Upper lobe of left lung (tissue), 6 donors: ENCODE measurements at regions not wholly inside any gene's neighbourhood (a gene's known extent, or its start where the extent isn't known, plus 50 kb on each side); places are given as distances from the start of the nearest gene placed in this dataset.

Source experiments
- ATAC-seq, 2 donors: fragments of 200-7000 bp; cut with Tn5 transposase; one replicate each; pipeline ENCODE4 v1.9.1; 2022; ENCODE audit warnings: mild to moderate bottlenecking in 2 of 2, moderate library complexity in 2 of 2; ENCODE audit not compliant: low FRiP score in 2 of 2
- DNase-seq, 2 donors: peaks; one replicate each; pipeline ENCODE4 v3.0.0-alpha.2; 2019 to 2020
- H3K27ac ChIP-seq, 4 donors: fragments of 200-600 bp; sonication (generic); one replicate each; pipeline ENCODE4 v1.5.1; 2016 to 2019
- H3K27me3 ChIP-seq, 4 donors: fragments of 200-600 bp; sonication (generic); one replicate each; pipeline ENCODE4 v1.5.1; 2017 to 2019
- H3K36me3 ChIP-seq, 4 donors: fragments of 200-600 bp; sonication (generic); one replicate each; pipeline ENCODE4 v1.5.1; 2016 to 2019
- H3K4me1 ChIP-seq, 4 donors: fragments of 200-600 bp; sonication (generic); one replicate each; pipeline ENCODE4 v1.5.1; 2018 to 2019
- H3K4me3 ChIP-seq, 4 donors: fragments of 200-600 bp; sonication (generic); one replicate each; pipeline ENCODE4 v1.5.1; 2017 to 2019; ENCODE audit warnings: mild to moderate bottlenecking in 2 of 4, moderate library complexity in 1 of 4
- H3K9me3 ChIP-seq, 4 donors: fragments of 200-600 bp; sonication (generic); one replicate each; pipeline ENCODE4 v1.5.1; 2018 to 2019
- EP300 ChIP-seq, 4 donors: sonication (generic); formaldehyde crosslinking; IDR thresholded peaks; one replicate each; pipeline ENCODE4 v1.5.1; 2017; ENCODE audit warnings: antibody characterized with exemption in 4 of 4, control low read depth in 2 of 4
- POLR2A ChIP-seq, 4 donors: fragments of 450-650 bp; IDR thresholded peaks; one replicate each; pipeline ENCODE4 v1.5.1; 2016 to 2017; ENCODE audit warnings: antibody characterized with exemption in 4 of 4, mild to moderate bottlenecking in 2 of 4
- POLR2AphosphoS5 ChIP-seq, 2 donors: sonication (generic); formaldehyde crosslinking; IDR thresholded peaks; one replicate each; pipeline ENCODE4 v1.5.1; 2017; ENCODE audit warnings: antibody characterized with exemption in 2 of 2
- WGBS, 2 donors: methylation state at CpG; one replicate each; pipeline ENCODE4 v1.1.5; 2017 to 2018; 5-methylcytosine and 5-hydroxymethylcytosine counted together
- TF ChIP-seq, protein P1 (sequence below), 6 experiments: fragments of 450-650 bp in 4 of 6; fragments of 200-600 bp in 2 of 6; sonication (generic) in 2 of 6; IDR thresholded peaks; one replicate each; pipeline ENCODE4 v1.5.1; 2016 to 2019; ENCODE audit warnings: antibody characterized with exemption in 6 of 6
- donor health status: DM: no; HTN: no; CAD: no; lungs with moderate emphysema.
- donor health status: DM: no; HTN: yes; CAD: no; lungs with severe emphysema.

DNA sequence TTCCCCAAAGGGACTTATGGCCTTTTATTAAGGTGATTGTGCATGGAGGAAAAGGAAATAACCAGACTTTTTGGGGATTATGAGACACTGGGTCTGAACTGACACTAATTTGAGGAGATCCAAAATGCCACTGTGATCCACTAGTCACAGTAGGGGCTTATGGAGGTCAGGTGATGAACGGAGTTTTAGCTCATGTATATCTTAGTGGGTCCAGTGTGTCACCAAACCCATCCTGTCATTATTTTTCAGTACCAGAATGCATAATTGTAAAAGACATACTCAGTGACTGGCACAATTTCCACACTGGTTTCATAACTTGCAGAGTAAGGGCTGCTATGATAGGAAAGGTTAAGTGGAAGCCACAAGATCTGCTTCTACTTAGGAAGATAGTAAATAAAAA lies 131.3 kb downstream of the RTL3 start:
- TF ChIP-seq POLR2A (IDR thresholded peaks at IDR 0.05): no peak
- no peak for TF ChIP-seq EP300 (IDR thresholded peaks at IDR 0.05)
- no peak for TF ChIP-seq POLR2AphosphoS5 (IDR thresholded peaks at IDR 0.05)
- TF ChIP-seq, protein P1, sequence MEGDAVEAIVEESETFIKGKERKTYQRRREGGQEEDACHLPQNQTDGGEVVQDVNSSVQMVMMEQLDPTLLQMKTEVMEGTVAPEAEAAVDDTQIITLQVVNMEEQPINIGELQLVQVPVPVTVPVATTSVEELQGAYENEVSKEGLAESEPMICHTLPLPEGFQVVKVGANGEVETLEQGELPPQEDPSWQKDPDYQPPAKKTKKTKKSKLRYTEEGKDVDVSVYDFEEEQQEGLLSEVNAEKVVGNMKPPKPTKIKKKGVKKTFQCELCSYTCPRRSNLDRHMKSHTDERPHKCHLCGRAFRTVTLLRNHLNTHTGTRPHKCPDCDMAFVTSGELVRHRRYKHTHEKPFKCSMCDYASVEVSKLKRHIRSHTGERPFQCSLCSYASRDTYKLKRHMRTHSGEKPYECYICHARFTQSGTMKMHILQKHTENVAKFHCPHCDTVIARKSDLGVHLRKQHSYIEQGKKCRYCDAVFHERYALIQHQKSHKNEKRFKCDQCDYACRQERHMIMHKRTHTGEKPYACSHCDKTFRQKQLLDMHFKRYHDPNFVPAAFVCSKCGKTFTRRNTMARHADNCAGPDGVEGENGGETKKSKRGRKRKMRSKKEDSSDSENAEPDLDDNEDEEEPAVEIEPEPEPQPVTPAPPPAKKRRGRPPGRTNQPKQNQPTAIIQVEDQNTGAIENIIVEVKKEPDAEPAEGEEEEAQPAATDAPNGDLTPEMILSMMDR (IDR thresholded peaks at IDR 0.05): no peak
- H3K36me3 ChIP-seq: no peaks in the 10 kb centered on the region
- H3K4me1 ChIP-seq: no peaks in the 10 kb centered on the region
- ATAC-seq (no peak), DNase-seq (no peak)
- H3K9me3 ChIP-seq: no peaks in the 10 kb centered on the region
- no peak overlapping the region for H3K4me3 ChIP-seq
- H3K27ac ChIP-seq: no peak overlapping the region
- no peaks in the 10 kb centered on the region for H3K27me3 ChIP-seq
- WGBS, 2 donors: 65 to 75% methylated on average over 1 of the region's 1 CpG

DNA sequence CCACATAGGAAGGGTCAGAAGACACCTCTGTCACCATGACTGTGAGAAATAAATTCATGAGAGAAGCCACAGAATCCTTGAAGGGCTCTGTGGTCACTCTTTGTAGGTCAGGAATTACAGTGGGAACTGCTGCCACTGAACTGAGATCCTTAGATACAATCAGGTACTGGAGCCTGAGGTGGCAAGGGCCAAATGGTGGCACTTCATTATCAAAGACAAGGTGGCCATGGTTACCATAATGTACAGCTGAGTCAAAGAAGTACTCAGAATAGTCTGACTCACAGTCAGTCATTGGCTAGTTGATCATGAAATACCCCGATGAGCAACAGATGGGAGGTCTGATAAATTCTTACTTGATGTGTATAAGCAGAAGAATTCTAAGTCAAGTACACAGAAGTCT lies 131.9 kb downstream of the RTL3 start:
- no peaks in the 10 kb centered on the region for H3K27me3 ChIP-seq
- no peak for DNase-seq
- no peak for TF ChIP-seq EP300 (IDR thresholded peaks at IDR 0.05)
- no peak for TF ChIP-seq POLR2A (IDR thresholded peaks at IDR 0.05)
- no peak for TF ChIP-seq POLR2AphosphoS5 (IDR thresholded peaks at IDR 0.05)
- TF ChIP-seq, protein P1 (IDR thresholded peaks at IDR 0.05): no peak
- H3K27ac ChIP-seq: no peak overlapping the region
- H3K4me3 ChIP-seq: no peak overlapping the region
- H3K4me1 ChIP-seq: no peaks in the 10 kb centered on the region
- H3K36me3 ChIP-seq: no peaks in the 10 kb centered on the region
- 83 to 88% methylated on average over 1 of the region's 1 CpG for WGBS, 2 donors
- no peak for ATAC-seq
- H3K9me3 ChIP-seq: no peaks in the 10 kb centered on the region

DNA sequence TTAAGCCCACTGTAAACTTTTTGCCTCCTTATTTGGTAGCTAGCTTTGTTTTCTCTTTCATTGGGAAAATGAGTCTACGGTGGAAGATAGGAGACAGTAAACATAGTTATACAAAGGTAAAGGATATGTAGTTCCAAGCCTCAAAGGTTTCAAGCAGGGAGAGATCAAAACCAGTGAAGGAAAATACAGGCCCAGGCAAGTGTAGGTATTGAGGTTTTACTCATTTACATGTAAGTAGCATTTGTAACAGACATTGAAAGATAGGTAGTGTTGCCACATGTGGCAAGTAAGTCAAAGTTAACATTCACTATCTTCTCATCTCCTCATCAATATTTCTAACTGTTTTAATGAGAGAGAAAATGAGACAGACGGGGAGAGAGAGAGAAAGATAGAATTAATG lies 136.5 kb downstream of the RTL3 start:
- Histone ChIP-seq H3K4me3 (no peak overlapping the region), H3K4me1 (no peaks in the 10 kb centered on the region), H3K9me3 (no peaks in the 10 kb centered on the region), H3K36me3 (no peaks in the 10 kb centered on the region), H3K27ac (no peak overlapping the region), H3K27me3 (no peaks in the 10 kb centered on the region)
- no peak for DNase-seq
- no peak for ATAC-seq
- 77 to 85% methylated on average over 2 of the region's 2 CpGs for WGBS, 2 donors
- no peak for TF ChIP-seq EP300 (IDR thresholded peaks at IDR 0.05)
- no peak for TF ChIP-seq POLR2A (IDR thresholded peaks at IDR 0.05)
- TF ChIP-seq, protein P1 (IDR thresholded peaks at IDR 0.05): no peak
- no peak for TF ChIP-seq POLR2AphosphoS5 (IDR thresholded peaks at IDR 0.05)

DNA sequence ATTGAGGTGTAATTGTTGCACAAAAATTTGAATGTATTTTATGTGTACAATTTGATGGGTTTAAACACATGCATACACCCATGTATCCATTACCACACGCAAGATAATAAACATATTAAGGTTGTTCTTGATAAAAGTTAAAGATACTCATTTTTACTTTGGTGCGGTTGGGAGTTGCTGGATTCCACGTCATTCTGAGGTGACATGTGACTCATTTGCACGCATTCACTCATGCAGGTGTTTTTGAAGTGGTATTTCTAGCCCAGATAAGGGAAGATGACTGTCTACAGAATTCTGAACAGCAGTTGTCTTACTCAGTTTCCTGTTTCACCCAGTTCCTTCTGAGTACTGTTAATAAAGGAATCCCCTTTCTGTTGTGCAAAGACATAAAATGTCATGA lies 142.0 kb downstream of the RTL3 start:
- Histone ChIP-seq H3K9me3 (no peaks in the 10 kb centered on the region), H3K27ac (no peak overlapping the region), H3K4me3 (no peak overlapping the region), H3K4me1 (no peaks in the 10 kb centered on the region), H3K27me3 (no peaks in the 10 kb centered on the region), H3K36me3 (no peaks in the 10 kb centered on the region)
- DNase-seq: no peak
- TF ChIP-seq, protein P1 (IDR thresholded peaks at IDR 0.05): no peak
- TF ChIP-seq POLR2AphosphoS5 (IDR thresholded peaks at IDR 0.05): no peak
- no peak for TF ChIP-seq POLR2A (IDR thresholded peaks at IDR 0.05)
- TF ChIP-seq EP300 (IDR thresholded peaks at IDR 0.05): no peak
- ATAC-seq: no peak
- 61 to 63% methylated on average over 4 of the region's 4 CpGs for WGBS, 2 donors

DNA sequence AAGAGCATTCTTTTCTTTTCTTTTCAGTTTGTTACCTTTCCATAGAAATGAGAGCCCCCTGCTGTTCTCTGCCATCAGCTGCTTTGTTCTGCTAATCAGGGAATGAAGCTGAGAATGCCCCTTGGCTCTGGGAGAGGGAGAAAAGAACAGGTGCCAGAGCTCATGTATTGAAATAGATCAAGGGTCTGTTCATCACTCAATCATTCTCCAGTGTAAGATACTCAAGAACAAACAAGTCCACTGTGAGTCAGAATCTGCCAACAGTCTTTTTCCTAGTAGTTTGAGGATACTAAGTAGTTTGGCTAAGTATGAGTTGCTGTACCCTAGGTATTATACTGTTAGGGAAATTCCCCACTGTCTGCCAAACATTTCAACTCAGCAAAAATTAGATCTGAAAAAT lies 144.3 kb downstream of the RTL3 start:
- Histone ChIP-seq H3K27ac (no peak overlapping the region), H3K9me3 (no peaks in the 10 kb centered on the region), H3K36me3 (no peaks in the 10 kb centered on the region), H3K4me3 (no peak overlapping the region), H3K4me1 (no peaks in the 10 kb centered on the region), H3K27me3 (no peaks in the 10 kb centered on the region)
- DNase-seq: no peak
- no peak for ATAC-seq
- no peak for TF ChIP-seq POLR2AphosphoS5 (IDR thresholded peaks at IDR 0.05)
- TF ChIP-seq, protein P1 (IDR thresholded peaks at IDR 0.05): no peak
- no peak for TF ChIP-seq EP300 (IDR thresholded peaks at IDR 0.05)
